H1 (cell line): ENCODE measurements at regions not wholly inside any gene's neighbourhood (a gene's known extent, or its start where the extent isn't known, plus 50 kb on each side); places are given as distances from the start of the nearest gene placed in this dataset.

Experiments used
- CTCF ChIP-seq, 3 experiments: IDR thresholded peaks; 1 replicate in 2 of 3; 2 replicates in 1 of 3; pipeline versions ENCODE4 v1.5.1 to v1.6.1; 2011; ENCODE audit warnings: low read length in 3 of 3, mild to moderate bottlenecking in 3 of 3, inconsistent platforms in 2 of 3, low read depth in 1 of 3, moderate library complexity in 1 of 3; ENCODE audit not compliant: insufficient read depth in 1 of 3; ENCODE audit errors: control extremely low read depth in 1 of 3
- EGR1 ChIP-seq: IDR thresholded peaks from 2 replicates; pipeline ENCODE4 v1.6.1; 2011; ENCODE audit warnings: low read depth, low read length, borderline replicate concordance
- MAX ChIP-seq: IDR thresholded peaks from 2 replicates; pipeline ENCODE4 v1.6.1; 2012; ENCODE audit warnings: inconsistent platforms
- NRF1 ChIP-seq: IDR thresholded peaks from 2 replicates; pipeline ENCODE4 v1.6.1; 2011; ENCODE audit warnings: mild to moderate bottlenecking, low read depth, low read length, improper control_type of control experiment
- TF ChIP-seq, protein P1 (sequence below): fragments of 300-600 bp; sonication (generic); IDR thresholded peaks from 2 replicates; pipeline ENCODE4 v1.7.1; 2012; ENCODE audit warnings: low read length, moderate library complexity, mild to moderate bottlenecking, inconsistent platforms; ENCODE audit not compliant: insufficient replicate concordance

- TF ChIP-seq EGR1 (no peak), NRF1 (no peak), CTCF (IDR thresholded peaks at IDR 0.05; ENCODE audit: control extremely low read depth in 1 of 3, insufficient read depth in 1 of 3, low read depth in 1 of 3, low read length in 3 of 3) (no peak), MAX (no peak)
- TF ChIP-seq, protein P1, sequence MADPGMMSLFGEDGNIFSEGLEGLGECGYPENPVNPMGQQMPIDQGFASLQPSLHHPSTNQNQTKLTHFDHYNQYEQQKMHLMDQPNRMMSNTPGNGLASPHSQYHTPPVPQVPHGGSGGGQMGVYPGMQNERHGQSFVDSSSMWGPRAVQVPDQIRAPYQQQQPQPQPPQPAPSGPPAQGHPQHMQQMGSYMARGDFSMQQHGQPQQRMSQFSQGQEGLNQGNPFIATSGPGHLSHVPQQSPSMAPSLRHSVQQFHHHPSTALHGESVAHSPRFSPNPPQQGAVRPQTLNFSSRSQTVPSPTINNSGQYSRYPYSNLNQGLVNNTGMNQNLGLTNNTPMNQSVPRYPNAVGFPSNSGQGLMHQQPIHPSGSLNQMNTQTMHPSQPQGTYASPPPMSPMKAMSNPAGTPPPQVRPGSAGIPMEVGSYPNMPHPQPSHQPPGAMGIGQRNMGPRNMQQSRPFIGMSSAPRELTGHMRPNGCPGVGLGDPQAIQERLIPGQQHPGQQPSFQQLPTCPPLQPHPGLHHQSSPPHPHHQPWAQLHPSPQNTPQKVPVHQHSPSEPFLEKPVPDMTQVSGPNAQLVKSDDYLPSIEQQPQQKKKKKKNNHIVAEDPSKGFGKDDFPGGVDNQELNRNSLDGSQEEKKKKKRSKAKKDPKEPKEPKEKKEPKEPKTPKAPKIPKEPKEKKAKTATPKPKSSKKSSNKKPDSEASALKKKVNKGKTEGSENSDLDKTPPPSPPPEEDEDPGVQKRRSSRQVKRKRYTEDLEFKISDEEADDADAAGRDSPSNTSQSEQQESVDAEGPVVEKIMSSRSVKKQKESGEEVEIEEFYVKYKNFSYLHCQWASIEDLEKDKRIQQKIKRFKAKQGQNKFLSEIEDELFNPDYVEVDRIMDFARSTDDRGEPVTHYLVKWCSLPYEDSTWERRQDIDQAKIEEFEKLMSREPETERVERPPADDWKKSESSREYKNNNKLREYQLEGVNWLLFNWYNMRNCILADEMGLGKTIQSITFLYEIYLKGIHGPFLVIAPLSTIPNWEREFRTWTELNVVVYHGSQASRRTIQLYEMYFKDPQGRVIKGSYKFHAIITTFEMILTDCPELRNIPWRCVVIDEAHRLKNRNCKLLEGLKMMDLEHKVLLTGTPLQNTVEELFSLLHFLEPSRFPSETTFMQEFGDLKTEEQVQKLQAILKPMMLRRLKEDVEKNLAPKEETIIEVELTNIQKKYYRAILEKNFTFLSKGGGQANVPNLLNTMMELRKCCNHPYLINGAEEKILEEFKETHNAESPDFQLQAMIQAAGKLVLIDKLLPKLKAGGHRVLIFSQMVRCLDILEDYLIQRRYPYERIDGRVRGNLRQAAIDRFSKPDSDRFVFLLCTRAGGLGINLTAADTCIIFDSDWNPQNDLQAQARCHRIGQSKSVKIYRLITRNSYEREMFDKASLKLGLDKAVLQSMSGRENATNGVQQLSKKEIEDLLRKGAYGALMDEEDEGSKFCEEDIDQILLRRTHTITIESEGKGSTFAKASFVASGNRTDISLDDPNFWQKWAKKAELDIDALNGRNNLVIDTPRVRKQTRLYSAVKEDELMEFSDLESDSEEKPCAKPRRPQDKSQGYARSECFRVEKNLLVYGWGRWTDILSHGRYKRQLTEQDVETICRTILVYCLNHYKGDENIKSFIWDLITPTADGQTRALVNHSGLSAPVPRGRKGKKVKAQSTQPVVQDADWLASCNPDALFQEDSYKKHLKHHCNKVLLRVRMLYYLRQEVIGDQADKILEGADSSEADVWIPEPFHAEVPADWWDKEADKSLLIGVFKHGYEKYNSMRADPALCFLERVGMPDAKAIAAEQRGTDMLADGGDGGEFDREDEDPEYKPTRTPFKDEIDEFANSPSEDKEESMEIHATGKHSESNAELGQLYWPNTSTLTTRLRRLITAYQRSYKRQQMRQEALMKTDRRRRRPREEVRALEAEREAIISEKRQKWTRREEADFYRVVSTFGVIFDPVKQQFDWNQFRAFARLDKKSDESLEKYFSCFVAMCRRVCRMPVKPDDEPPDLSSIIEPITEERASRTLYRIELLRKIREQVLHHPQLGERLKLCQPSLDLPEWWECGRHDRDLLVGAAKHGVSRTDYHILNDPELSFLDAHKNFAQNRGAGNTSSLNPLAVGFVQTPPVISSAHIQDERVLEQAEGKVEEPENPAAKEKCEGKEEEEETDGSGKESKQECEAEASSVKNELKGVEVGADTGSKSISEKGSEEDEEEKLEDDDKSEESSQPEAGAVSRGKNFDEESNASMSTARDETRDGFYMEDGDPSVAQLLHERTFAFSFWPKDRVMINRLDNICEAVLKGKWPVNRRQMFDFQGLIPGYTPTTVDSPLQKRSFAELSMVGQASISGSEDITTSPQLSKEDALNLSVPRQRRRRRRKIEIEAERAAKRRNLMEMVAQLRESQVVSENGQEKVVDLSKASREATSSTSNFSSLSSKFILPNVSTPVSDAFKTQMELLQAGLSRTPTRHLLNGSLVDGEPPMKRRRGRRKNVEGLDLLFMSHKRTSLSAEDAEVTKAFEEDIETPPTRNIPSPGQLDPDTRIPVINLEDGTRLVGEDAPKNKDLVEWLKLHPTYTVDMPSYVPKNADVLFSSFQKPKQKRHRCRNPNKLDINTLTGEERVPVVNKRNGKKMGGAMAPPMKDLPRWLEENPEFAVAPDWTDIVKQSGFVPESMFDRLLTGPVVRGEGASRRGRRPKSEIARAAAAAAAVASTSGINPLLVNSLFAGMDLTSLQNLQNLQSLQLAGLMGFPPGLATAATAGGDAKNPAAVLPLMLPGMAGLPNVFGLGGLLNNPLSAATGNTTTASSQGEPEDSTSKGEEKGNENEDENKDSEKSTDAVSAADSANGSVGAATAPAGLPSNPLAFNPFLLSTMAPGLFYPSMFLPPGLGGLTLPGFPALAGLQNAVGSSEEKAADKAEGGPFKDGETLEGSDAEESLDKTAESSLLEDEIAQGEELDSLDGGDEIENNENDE: no peak
Observed at GRCh38 chr13:40388617-40389016, 277.8 kb downstream of the FOXO1 start.
